GM12891 (cell line): ENCODE measurements at regions not wholly inside any gene's neighbourhood (a gene's known extent, or its start where the extent isn't known, plus 50 kb on each side); places are given as distances from the start of the nearest gene placed in this dataset.

ENCODE experiments used
- DNase-seq: peaks from one replicate; pipeline ENCODE4 v3.0.0; 2011; ENCODE audit warnings: low spot score; ENCODE audit not compliant: insufficient read length
- FAIRE-seq: peaks from 2 replicates; lab custom pipeline; 2011; peaks lifted over from hg19 to GRCh38; lab: Jason Lieb, UNC
- PAX5 ChIP-seq: IDR thresholded peaks from 2 replicates; pipeline ENCODE4 v1.6.1; 2011; ENCODE audit warnings: low read length, moderate library complexity, mild to moderate bottlenecking; ENCODE audit not compliant: insufficient read depth, severe bottlenecking
- POLR2A ChIP-seq: IDR thresholded peaks from 2 replicates; pipeline ENCODE4 v1.6.1; 2011; ENCODE audit warnings: low read depth, low read length, control low read depth
- POLR2AphosphoS5 ChIP-seq: IDR thresholded peaks from 2 replicates; pipeline ENCODE4 v1.6.1; 2011; ENCODE audit warnings: low read depth, low read length, control low read depth
- POU2F2 ChIP-seq: IDR thresholded peaks from 2 replicates; pipeline ENCODE4 v1.6.1; 2011; ENCODE audit warnings: low read depth, mild to moderate bottlenecking, control low read depth, low read length, moderate library complexity
- SPI1 ChIP-seq: IDR thresholded peaks from 2 replicates; pipeline ENCODE4 v1.6.1; 2011; ENCODE audit warnings: low read depth, low read length, control low read depth
- TAF1 ChIP-seq: IDR thresholded peaks from 2 replicates; pipeline ENCODE4 v1.6.1; 2011; ENCODE audit warnings: low read depth, low read length, control low read depth

- no peak for FAIRE-seq
- TF ChIP-seq PAX5, result no peak
- TF ChIP-seq POU2F2, result no peak
- TF ChIP-seq SPI1, result no peak
- no peak for TF ChIP-seq POLR2AphosphoS5
- TF ChIP-seq POLR2A, result no peak
- no peak for TF ChIP-seq TAF1
- DNase-seq, result no peak
Measured at GRCh38 chr9:91033797-91034196, 232.2 kb downstream of the SYK start.

- TF ChIP-seq POU2F2 (no peak), POLR2AphosphoS5 (no peak), POLR2A (no peak), SPI1 (no peak), TAF1 (no peak)
- FAIRE-seq (no peak), DNase-seq (no peak)
Measured at GRCh38 chr9:91034521-91034920, 232.9 kb downstream of the SYK start.

GRCh38 chr9:91034976-91035824 lies 233.6 kb downstream of the SYK start:
- FAIRE-seq, result peak; percentile 26
- DNase-seq, result no peak
- TF ChIP-seq SPI1, result no peak
- TF ChIP-seq POU2F2, result no peak
- no peak for TF ChIP-seq PAX5
- no peak for TF ChIP-seq TAF1
- no peak for TF ChIP-seq POLR2AphosphoS5
- no peak for TF ChIP-seq POLR2A

- FAIRE-seq (no peak), DNase-seq (no peak)
- TF ChIP-seq POLR2AphosphoS5, result no peak
- TF ChIP-seq POU2F2, result no peak
- no peak for TF ChIP-seq POLR2A
- TF ChIP-seq TAF1, result no peak
- no peak for TF ChIP-seq PAX5
- no peak for TF ChIP-seq SPI1
Measured at GRCh38 chr9:91035825-91036208, 234.2 kb downstream of the SYK start.

- TF ChIP-seq POU2F2 (no peak), POLR2AphosphoS5 (no peak), POLR2A (no peak), SPI1 (no peak), PAX5 (no peak), TAF1 (no peak)
- FAIRE-seq (no peak), DNase-seq (no peak)
Measured at GRCh38 chr9:91036356-91036755, 234.7 kb downstream of the SYK start.

- FAIRE-seq, result peak; percentile 78
- TF ChIP-seq SPI1 (no peak), PAX5 (no peak), POLR2AphosphoS5 (no peak), TAF1 (no peak), POLR2A (no peak), POU2F2 (no peak)
Measured at GRCh38 chr9:91036826-91037510, 235.3 kb downstream of the SYK start.

GRCh38 chr9:91037511-91038482 lies 236.2 kb downstream of the SYK start:
- no peak for FAIRE-seq
- no peak for DNase-seq
- TF ChIP-seq POU2F2 (no peak), POLR2A (no peak), POLR2AphosphoS5 (no peak), SPI1 (no peak), PAX5 (no peak), TAF1 (no peak)

More at GRCh38 chr9:91036826-91037510, 235.3 kb downstream of the SYK start:
- no peak for DNase-seq

GRCh38 chr9:91038483-91039124 lies 237.0 kb downstream of the SYK start:
- peak; percentile 72 for FAIRE-seq
- TF ChIP-seq TAF1 (no peak), POLR2AphosphoS5 (no peak), PAX5 (no peak), SPI1 (no peak), POU2F2 (no peak), POLR2A (no peak)

More at GRCh38 chr9:91038483-91039124, 237.0 kb downstream of the SYK start:
- DNase-seq, result no peak
